HG02588 (cell line): ENCODE measurements at regions not wholly inside any gene's neighbourhood (a gene's known extent, or its start where the extent isn't known, plus 50 kb on each side); places are given as distances from the start of the nearest gene placed in this dataset.

Source experiments
- ATAC-seq: cut with Tn5 transposase; IDR thresholded peaks from one replicate; pipeline ENCODE4 v1.9.1; 2021; ENCODE audit warnings: mild to moderate bottlenecking, moderate library complexity; ENCODE audit not compliant: unreplicated experiment

DNA sequence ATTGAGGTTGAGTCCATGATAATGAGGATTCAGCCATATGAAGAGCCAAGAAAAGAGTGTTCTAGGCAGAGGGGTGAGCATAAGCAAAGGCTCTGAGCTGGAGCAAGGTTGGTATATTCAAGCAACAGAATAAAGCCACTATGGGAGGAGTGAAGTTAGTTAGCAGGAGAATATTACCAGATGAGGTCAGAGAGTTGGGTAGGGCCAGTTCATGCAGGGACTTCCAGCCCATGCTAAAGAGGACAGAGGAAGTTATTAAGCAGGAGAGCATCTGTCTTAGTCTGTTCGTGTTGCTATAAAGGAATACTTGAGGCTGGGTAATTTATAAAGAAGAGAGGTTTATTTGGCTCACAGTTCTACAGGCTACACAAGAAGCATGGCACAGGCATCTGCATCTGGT is 57.1 kb upstream of the ATG10 start:
- no peak for ATAC-seq

- no peak for ATAC-seq
Measured at GRCh38 chr5:81912933-81913332, 58.9 kb upstream of the ATG10 start.

DNA sequence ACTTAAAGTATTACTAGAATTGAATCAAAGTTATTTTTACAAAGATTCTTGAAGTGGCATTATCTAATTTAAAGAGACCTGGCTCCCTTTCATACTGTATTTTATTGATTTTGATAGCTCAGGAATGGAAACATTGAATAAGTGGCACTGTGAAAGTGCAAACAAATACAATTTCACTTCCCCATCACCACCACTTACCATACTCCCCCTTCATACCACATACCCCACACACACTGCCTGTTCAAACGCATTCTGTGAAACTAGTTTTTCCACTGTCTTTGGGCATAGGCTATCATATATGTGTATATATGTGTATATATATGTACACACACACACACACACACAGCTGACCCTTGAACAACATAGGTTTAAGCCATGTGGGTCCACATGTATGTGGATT is 62.1 kb upstream of the ATG10 start:
- ATAC-seq = peak; percentile 82

DNA sequence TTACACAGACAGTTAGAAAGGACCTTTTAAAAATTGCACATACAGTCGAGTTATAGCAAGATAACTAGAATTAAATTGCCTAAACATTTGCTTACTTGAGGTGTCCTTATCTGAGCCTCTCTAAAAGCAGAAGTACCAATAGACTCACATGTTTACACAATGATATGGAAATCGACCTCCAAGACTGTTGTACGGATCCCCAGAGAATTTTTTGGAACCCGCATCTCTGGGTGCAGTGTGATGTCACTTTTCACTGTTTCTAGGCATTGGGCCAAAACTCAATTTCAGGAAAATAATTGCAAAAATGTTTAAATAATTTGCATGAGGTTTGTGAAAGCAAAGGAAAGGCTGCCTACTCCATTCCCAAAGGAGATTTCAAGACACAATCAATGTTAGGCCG is 63.1 kb upstream of the ATG10 start:
- no peak for ATAC-seq

DNA sequence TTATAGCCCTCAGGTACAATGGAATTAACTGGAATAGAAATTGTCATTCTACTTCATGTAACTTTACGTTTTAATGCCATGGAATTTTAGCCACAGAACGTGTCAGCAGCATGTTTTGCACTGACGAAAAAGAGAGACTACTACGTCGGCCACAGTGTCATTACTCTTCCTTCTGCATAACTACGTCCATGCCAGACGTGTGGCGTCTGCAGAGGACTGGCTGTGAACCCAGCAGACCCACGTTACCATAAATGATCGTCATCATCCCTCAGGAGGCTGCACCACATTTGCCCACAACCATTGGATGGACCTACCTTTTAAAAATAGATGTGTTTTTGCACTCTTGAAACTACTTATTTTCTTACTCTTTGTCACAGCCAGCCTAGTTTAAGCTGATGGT is 63.8 kb upstream of the ATG10 start:
- ATAC-seq = no peak

GRCh38 chr5:81907012-81907635 is 64.7 kb upstream of the ATG10 start:
- no peak for ATAC-seq

- no peak for ATAC-seq
Measured at GRCh38 chr5:81906086-81906485, 65.7 kb upstream of the ATG10 start.

DNA sequence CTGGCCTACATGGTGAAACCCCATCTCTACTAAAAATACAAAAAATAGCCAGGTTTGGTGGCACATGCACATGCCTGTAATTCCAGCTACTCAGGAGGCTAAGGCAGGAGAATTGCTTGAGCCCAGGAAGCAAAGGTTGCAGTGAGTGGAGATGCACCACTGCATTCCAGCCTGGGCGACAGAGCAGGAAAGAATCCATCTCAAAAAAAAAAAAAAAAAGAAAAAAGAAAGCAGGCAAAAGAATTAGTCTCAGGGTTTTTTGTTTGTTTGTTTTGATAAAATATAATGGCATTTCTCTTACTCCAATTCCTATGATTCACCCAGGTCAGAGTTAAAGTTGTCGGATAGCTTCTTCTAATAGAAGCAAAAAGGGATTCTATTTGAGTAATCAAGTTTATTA is 67.0 kb upstream of the ATG10 start:
- ATAC-seq = no peak

GRCh38 chr5:81904166-81904565 is 67.7 kb upstream of the ATG10 start:
- no peak for ATAC-seq

GRCh38 chr5:81901586-81901985 is 70.2 kb upstream of the ATG10 start:
- ATAC-seq = no peak

DNA sequence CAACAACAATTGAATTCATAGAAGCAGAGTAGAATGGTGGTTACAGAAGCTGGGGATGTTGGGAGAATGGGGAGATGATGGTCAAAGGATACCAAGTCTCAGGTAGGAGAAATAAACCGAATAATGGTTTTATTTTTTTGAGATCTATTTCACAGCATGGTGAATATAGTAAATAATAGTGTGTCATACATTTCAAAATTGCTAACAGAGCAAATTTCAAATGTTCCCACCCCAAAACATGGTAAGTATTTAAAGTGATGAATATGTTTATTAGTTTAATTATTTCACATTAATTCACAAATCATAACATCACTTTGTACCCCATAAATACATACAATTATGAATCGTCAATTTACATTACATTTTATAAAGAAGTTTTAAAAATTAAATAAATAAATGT is 72.7 kb upstream of the ATG10 start:
- no peak for ATAC-seq

DNA sequence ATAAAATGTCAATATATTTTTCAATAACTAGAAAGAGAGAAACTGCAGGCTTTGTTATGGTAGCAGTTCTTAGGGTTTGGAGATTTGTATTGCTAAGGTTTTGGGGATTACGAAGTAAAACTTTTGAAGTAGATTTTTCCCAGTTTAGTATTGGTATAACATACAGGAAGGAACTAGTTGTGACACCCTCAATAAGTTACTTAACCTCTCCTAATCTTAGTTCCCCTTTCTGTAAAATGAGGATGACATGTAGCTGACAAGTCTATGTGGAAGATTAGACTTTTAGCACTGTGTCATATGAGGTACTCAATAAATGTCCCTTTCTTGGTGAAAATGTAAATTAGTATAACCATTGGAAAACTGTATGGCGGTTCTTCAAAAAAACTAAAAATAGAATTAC is 73.4 kb upstream of the ATG10 start:
- ATAC-seq = no peak

GRCh38 chr5:81896764-81897163 is 75.1 kb upstream of the ATG10 start:
- ATAC-seq = no peak

GRCh38 chr5:81895307-81895706 is 76.5 kb upstream of the ATG10 start:
- ATAC-seq = no peak

DNA sequence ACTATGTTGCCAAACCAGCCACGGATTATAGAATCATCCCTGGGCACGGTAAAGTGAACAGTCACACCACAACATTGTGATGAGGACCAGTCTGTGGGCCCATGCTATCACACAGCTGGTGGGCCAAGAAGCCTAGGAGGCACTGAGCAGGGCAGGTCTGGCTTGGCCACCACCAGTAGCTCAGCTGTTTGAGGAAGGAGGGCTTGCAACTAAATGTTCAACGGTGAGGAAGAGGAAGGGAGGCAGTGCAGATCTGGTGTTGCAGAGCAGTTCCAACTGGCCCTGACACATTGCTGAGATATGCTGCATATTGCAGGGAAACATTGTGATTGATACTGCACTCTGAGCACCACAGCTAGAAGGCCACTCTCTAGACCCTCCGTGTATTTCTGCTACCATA is 77.9 kb upstream of the ATG10 start:
- ATAC-seq = no peak

GRCh38 chr5:81884871-81885270 is 87.0 kb upstream of the ATG10 start:
- ATAC-seq = no peak

DNA sequence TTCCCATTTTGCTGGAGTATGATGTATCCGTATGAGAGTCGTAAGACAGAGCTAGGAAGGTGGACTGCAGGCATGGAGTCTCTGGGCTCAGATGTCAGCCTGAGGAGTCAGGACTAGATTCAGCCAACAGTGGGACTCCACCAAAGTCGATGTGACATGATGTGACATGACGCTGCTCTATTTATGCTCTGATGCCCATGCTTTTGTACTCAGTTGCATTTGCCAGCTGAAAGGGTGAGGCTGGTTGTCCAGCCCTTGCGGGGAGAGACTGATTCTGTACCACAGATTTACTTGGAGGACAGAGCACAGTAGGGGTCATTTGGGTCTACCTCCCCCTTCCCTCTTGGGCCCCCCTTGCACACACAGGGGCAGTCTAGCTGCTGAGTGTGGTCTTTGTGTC is 88.5 kb upstream of the ATG10 start:
- ATAC-seq = no peak

DNA sequence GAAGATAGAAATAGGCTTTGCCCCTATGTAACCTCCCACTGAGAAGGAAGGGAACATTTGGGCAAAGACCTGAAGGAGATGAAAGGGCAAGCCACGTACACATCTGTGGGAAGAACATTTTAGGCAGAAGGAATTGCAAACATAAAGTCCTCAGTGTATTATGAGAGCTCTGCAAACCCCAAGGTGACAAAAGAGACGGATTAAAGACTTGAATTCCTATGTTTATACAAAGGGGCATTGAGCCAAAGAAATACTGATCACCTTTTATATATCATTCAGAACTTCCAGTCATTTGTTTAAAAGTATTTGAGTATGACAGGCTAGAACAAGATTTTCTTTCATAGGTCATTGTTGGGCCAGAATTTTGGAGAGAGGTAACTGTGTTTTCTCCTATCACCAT is 90.2 kb upstream of the ATG10 start:
- no peak for ATAC-seq

DNA sequence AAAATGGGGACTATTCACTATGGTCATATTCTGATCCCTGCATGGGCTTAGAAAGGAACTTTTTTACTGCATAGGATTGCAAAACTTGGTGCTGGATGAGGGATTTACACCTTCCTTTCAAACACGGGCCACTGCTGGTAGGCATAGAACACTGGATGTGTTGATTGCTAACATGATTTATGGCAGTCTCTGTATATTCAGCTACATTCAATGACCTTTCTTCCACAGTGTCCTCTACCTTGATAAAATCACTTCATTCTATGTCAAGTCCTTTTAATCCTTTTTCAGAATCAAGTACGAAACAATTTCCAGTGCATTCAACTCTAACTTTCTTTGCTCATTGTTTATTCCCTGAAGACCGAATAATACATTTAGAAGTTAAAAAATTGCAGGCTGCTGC is 91.9 kb upstream of the ATG10 start:
- no peak for ATAC-seq

DNA sequence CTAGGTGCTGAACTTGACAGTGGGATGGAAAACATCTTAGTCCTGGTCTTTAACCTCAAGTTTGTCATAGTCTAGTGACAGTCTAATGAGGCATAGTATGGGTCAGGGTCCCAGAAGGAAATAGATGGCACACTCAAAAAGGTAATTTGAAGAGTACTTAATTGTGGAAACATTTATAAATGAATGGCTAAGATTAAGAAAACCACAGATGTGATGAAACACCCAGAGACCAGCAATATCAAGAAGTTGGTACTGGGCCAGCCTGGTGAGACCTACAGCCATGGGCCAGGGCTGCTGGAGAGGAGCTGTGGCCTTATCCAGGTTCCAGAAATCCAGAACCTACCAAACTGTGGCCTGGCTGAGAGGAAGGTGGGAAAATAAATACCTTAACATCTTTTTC is 93.5 kb upstream of the ATG10 start:
- ATAC-seq = no peak

DNA sequence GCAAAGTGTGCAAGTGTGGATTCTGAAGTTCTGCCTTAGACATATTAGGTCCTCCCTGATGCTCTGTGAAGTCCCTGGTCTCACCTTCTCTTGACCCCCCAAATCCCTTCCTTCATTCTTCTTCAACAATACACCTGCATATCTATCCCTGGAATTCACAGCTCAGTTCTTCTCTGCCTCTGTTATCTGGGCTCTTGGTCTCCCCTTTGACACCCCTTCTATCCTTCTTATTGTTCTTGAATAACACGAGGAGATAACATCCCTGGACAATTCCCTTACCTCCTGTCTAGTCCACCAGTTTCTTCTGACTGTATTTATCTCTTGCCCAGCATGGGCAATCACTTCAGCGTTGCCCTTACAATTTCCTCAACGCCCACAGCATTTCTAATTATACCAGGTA is 104.8 kb upstream of the ATG10 start:
- ATAC-seq = no peak

- ATAC-seq = no peak
Measured at GRCh38 chr5:81860778-81861177, 109.9 kb upstream of the SSBP2 start.

GRCh38 chr5:81859624-81860023 is 108.7 kb upstream of the SSBP2 start:
- no peak for ATAC-seq
